Globus pallidus (tissue), 1 donor: ENCODE measurements at regions not wholly inside any gene's neighbourhood (a gene's known extent, or its start where the extent isn't known, plus 50 kb on each side); places are given as distances from the start of the nearest gene placed in this dataset.

Experiments used
- DNase-seq: peaks from one replicate; pipeline ENCODE4 v3.0.0-alpha.2; 2015; ENCODE audit warnings: low spot score

- no peak for DNase-seq
These were observed 55.0 kb downstream of the SOX4 start for GRCh38 chr6:21648475-21649050.

- no peak for DNase-seq
These were observed 59.8 kb downstream of the SOX4 start for GRCh38 chr6:21653323-21653722.

DNA sequence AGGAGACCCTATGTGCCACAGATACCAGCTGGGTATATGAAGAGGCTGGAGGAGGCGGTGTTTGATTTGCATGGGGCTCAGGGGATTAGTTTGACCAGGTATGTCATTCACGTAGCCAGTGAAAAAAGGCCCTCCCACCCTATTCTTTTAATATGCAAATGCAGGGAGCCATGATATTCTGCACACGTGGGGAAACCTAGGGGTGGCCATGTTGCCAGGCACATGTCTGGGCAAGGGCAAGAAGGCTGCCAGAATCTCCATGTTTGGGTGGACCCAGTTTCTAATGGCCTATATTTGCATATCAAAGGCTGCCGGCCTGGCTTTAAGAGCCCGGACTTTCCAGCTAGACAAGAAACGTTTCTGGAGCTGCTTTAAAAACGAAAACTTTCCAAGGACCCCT, 60.4 kb downstream of the SOX4 start:
- no peak for DNase-seq

DNA sequence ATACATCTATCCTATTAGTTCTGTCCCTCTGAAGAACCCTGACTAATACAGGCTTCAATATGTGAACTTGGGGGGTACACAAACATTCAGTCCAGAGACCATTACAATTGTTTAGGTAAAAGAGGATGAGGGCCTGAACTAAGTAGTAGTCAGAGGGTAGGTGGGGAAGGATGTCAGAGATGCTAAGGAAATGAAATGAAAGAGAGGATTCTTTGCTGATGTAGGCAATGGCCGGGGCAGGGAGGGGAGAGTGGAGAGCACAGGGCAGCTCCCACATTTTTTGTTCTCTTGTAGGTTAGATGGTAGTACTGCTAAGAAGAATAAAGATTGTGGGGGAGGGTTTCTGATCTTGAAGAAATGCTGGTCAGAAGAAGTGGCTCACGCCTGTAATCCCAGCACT, 60.8 kb downstream of the SOX4 start:
- DNase-seq: no peak

DNA sequence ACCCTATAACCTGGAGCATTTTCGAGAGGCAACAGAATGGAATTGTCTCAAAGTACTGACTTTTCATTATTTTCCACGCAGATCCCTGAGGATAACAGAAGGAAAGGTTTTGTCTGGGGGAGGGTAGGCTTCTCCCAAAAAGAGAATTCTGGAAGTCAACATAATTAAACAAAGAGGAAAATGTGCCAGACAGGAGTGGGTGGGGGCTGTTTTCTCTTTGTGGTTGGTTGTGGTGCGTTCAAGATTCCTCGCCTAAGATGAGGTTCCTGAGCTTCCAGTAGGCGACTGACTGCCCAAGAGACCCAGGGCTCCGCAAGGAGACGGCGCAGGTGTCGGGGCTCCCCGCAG, 70.4 kb downstream of the SOX4 start:
- DNase-seq: no peak

GRCh38 chr6:21664314-21665109, 71.0 kb downstream of the SOX4 start:
- DNase-seq: no peak

DNA sequence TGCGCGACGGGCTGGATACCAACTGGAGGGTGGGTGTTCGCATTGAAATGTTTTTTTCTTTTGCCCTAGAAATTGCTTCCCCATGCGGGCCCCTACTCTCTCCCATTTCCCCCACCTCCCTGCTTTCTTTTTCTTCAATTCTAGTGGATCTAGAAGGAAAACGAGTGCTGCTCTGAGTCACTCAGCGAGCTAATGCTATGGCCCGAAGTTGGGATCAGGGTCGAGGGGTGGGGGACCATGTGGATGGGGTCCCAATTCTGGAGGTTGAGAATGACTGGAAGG, 71.5 kb downstream of the SOX4 start:
- DNase-seq: no peak

- DNase-seq: no peak
These were observed 72.0 kb downstream of the SOX4 start for GRCh38 chr6:21665392-21666200.

- peak; percentile 2 for DNase-seq
These were observed 72.7 kb downstream of the SOX4 start for GRCh38 chr6:21666201-21666691.

DNA sequence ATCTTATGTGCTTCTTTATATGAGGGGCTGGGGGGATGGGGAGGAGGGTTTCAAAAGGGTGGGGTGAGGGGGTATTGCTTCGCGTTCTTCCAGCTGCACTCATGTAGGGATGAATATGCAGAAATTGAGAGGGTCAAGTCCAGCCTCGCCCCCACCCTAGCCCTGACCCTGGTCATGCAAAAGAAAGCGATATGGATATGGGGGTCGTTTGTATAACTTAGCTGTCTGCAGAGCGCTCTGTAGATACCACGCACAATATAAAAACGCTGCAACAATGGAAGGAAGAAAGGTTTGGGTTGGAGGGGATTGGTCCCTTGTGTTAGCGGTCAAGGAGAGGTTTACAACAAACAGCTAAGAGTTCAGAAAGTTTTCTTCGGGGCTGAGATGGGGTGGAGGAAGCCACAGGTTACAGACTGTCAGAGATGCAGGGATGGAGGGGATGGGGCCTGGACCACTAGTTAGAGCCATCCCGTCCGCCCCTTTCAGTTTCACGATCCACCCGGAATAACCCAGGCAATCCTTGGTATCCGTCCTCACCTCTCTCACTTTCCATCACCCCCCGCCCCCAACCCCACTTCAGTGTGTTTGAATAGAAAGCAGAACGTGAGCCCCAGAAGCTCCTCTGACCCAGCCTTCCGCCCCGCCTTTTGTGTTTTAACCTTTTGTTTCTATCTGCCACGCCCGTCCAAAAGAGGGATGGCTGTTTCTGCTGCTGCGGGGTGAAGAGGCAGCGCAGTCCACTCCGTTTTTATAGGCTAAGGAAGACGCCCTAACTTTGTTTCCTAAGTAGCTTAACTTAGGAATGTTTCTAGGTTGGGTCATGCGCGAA, 73.5 kb downstream of the SOX4 start:
- DNase-seq: no peak

GRCh38 chr6:21668795-21669194, 75.2 kb downstream of the SOX4 start:
- no peak for DNase-seq

- no peak for DNase-seq
These were observed 83.2 kb downstream of the SOX4 start for GRCh38 chr6:21676769-21677168.

DNA sequence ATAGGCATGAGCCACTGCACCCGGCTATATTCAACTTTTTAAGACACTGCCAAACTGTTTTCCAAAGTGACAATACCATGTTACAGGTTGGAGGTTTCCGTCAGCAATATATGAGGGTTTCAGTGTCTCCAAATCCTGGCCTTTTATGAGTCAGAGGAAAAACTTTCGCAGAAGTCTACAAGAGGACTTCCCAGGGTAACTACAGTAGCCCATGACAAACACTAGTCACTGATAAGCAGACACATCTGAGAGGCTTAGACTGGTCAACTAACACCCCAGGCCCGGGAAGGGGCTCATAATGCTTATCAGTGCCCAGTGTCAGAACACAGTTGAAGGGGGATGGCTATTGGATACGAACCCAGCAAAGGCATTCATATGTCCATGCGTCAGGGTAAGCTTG, 85.4 kb downstream of the SOX4 start:
- no peak for DNase-seq

GRCh38 chr6:21679761-21680265, 86.3 kb downstream of the SOX4 start:
- DNase-seq: no peak

DNA sequence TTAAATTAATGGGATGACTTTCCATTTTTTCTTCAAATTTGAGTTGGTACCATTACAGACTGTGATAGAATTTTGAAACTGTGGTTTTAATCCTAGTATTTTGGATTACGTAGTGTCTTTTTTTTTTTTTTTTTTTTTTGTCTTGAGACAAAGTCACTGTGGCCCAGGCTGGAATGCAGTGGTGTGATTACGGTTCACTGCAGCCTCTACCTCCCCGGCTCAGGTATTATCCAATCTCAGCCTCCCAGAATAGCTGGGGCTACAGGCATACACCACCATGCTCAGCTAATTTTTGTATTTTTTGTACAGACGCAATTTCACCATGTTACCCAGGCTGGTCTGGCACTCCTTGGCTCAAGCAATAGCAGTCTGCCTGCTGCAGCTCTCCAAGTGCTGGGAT, 87.1 kb downstream of the SOX4 start:
- no peak for DNase-seq

- no peak for DNase-seq
These were observed 96.9 kb downstream of the SOX4 start for GRCh38 chr6:21690489-21690888.

- DNase-seq: no peak
These were observed 98.3 kb downstream of the SOX4 start for GRCh38 chr6:21691685-21692346.

DNA sequence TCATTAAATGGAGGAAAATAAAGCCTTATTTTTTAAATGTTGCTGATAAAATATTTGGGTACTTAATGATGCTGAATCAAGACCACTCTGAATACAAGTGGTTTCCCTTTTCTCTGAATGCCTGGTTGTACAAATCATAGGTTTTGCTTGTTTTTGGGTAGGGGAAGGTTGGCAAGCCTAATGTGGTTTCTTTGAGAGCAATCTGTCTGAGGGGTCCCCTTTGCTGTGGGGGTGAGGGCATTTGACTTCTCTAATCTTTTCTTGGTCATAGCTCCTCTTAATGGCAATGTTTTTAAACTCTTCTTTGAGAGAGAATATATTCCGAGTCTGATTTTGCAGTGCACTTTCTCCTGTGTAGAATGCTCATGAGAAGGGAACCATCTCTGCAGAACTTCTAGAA, 99.2 kb downstream of the SOX4 start:
- DNase-seq: no peak

- DNase-seq: no peak
These were observed 100.6 kb downstream of the SOX4 start for GRCh38 chr6:21694168-21694567.

DNA sequence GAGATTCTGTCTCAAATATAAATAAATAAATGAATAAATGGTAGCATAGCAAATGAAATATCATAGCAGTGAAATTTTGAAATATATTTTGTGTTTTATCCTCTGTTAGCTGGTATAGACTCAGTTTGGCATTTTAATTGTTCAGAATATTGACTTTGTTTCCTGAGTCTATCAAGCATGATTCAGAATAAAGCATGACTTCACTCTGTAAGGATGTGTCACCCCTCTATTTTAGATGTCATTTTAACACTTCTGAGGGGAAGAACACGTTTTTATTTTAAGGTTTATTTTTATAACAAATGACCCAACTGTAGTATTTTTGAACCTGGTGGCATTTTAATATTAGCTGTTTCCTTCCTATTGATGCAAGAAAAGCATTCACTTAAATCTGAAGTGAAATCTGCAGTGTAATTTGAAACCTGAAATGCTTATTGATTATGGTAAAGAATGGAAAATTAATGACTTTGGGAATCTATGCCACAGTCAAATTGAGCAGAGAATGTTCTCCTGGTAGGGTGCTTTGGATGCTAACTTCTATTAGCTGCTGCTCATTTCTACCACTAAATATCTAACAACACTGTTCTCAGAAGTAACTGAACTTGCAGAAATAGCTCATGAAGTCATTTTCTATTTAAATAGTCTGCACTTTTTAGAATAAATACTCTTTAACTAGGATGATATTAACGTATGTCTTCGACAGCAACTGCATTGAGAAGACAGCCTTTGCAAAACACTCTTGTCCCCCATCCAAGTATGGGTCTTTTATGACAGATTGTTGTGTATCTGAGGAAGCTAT, 114.2 kb downstream of the SOX4 start:
- DNase-seq: no peak

DNA sequence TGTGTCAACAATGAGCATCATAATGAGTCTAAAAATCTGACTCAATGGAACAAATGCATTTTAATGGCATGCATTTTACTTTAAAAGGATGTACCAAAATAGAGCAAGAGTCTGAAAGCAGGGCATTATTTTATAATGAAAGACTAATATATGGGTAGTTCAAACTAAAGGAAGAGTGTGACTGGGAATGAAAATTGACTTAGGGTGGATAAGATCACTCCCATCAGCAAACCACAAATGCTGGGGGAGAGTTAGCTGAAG, 114.7 kb downstream of the SOX4 start:
- DNase-seq: no peak
